ENCODE measurements at regions not wholly inside any gene's neighbourhood (a gene's known extent, or its start where the extent isn't known, plus 50 kb on each side); places are given as distances from the start of the nearest gene placed in this dataset.

DNA sequence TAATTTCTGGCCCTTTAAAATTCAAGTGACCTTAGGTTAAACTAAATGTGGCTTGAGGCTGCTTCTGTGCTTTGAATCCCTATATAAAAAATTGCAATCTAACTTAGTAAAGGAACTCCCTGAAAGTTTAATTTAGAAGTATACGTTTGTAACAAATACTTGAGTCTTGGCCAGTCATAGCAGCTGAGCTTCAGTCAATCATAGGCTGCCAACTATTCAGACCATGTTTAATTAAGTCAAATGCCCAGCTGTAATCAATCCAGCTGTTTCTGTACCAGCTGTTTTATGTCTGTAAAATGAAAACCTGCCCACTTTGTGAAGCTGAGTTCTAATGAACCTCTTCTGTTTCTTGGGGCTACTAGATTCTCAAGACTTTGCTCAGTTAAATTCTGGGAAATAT lies 760.1 kb downstream of the MAT2B start:
- no peak overlapping the region for H3K4me3 Mint-ChIP-seq (ENCODE audit: unreplicated experiment)
- H3K36me3 Mint-ChIP-seq (ENCODE audit: insufficient read depth, unreplicated experiment) = no peaks in the 10 kb centered on the region
- H3K4me1 Mint-ChIP-seq (ENCODE audit: insufficient read depth, unreplicated experiment) = no peaks in the 10 kb centered on the region
- intact Hi-C loops (cut with micrococcal nuclease) = no loop called here
- TF ChIP-seq, protein P1, sequence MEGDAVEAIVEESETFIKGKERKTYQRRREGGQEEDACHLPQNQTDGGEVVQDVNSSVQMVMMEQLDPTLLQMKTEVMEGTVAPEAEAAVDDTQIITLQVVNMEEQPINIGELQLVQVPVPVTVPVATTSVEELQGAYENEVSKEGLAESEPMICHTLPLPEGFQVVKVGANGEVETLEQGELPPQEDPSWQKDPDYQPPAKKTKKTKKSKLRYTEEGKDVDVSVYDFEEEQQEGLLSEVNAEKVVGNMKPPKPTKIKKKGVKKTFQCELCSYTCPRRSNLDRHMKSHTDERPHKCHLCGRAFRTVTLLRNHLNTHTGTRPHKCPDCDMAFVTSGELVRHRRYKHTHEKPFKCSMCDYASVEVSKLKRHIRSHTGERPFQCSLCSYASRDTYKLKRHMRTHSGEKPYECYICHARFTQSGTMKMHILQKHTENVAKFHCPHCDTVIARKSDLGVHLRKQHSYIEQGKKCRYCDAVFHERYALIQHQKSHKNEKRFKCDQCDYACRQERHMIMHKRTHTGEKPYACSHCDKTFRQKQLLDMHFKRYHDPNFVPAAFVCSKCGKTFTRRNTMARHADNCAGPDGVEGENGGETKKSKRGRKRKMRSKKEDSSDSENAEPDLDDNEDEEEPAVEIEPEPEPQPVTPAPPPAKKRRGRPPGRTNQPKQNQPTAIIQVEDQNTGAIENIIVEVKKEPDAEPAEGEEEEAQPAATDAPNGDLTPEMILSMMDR (IDR thresholded peaks at IDR 0.05; ENCODE audit: unreplicated experiment) = no peak
- H3K27ac Mint-ChIP-seq (ENCODE audit: low read depth, unreplicated experiment) = no peak overlapping the region
- POLR2A ChIA-PET = no interaction called here
- DNase-seq (ENCODE audit: unreplicated experiment) = no peak
- CTCF ChIA-PET = interaction anchor here (0.7 to 0.8 kb wide), 2 partner anchors 75 to 671 kb away, joined by 3 to 4 read pairs; no protein-coding TSS in a partner anchor
- BruUV-seq (replicated peaks) = no TSS peak
- peaks cover 11% of the 10 kb centered on the region for H3K9me3 Mint-ChIP-seq (ENCODE audit: unreplicated experiment)
- no peaks in the 10 kb centered on the region for H3K27me3 Mint-ChIP-seq (ENCODE audit: insufficient read depth, unreplicated experiment)

DNA sequence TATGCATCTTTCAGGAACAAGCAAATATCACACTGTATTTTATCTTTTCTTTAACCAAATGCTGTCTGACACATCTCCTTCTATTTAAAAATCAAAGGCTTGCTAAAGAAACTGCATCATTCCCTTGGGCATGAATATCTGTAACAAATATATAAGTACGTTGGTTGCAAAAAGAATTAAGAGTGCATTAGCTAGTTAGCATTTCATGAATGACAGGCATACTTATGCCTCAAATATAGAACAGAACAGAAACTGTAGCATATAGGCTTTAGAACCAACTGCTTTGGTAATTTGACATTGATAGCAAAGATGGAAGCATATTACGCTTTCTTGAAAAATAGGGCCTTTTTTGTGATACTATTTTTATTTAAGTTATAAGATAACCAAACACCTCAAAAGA lies 761.2 kb downstream of the MAT2B start:
- TF ChIP-seq, protein P1 (IDR thresholded peaks at IDR 0.05; ENCODE audit: unreplicated experiment) = no peak
- DNase-seq (ENCODE audit: unreplicated experiment) = no peak
- H3K4me3 Mint-ChIP-seq (ENCODE audit: unreplicated experiment) = no peak overlapping the region
- POLR2A ChIA-PET = no interaction called here
- no peaks in the 10 kb centered on the region for H3K4me1 Mint-ChIP-seq (ENCODE audit: insufficient read depth, unreplicated experiment)
- H3K9me3 Mint-ChIP-seq (ENCODE audit: unreplicated experiment) = peaks cover 11% of the 10 kb centered on the region
- no TSS peak for BruUV-seq (replicated peaks)
- CTCF ChIA-PET = interaction anchor here (0.6 kb wide), 1 partner anchor 134 kb away, joined by 3 read pairs; no protein-coding TSS in a partner anchor
- H3K27ac Mint-ChIP-seq (ENCODE audit: low read depth, unreplicated experiment) = no peak overlapping the region
- intact Hi-C loops (cut with micrococcal nuclease) = no loop called here
- no peaks in the 10 kb centered on the region for H3K36me3 Mint-ChIP-seq (ENCODE audit: insufficient read depth, unreplicated experiment)
- no peaks in the 10 kb centered on the region for H3K27me3 Mint-ChIP-seq (ENCODE audit: insufficient read depth, unreplicated experiment)

DNA sequence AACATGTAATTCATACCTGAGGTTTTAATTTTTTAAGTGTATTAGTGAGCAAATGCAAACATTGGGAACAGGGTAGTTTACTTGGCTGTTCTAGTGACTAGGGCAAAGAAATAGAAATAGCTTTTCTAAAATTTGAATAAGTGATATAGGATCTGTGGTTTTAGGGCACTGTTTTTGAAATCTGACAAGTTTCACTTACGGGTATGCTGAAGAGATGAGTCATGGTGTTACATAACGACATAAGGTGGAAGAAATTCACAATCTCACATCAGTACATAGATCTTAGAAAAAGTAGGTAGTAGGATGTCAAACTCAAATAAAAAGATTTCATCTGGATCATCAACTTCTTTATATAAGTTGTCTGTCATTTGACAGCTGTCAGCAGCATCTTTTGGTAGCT lies 772.3 kb downstream of the MAT2B start:
- Mint-ChIP-seq H3K4me3 (ENCODE audit: unreplicated experiment) (no peak overlapping the region), H3K36me3 (ENCODE audit: insufficient read depth, unreplicated experiment) (no peaks in the 10 kb centered on the region), H3K9me3 (ENCODE audit: unreplicated experiment) (no peaks in the 10 kb centered on the region), H3K27me3 (ENCODE audit: insufficient read depth, unreplicated experiment) (no peaks in the 10 kb centered on the region), H3K4me1 (ENCODE audit: insufficient read depth, unreplicated experiment) (peaks cover 13% of the 10 kb centered on the region), H3K27ac (ENCODE audit: low read depth, unreplicated experiment) (no peak overlapping the region)
- peak; percentile 75 for DNase-seq (ENCODE audit: unreplicated experiment)
- TF ChIP-seq, protein P1 (IDR thresholded peaks at IDR 0.05; ENCODE audit: unreplicated experiment) = no peak
- BruUV-seq (replicated peaks) = no TSS peak
- intact Hi-C loops (cut with micrococcal nuclease) = no loop called here
- CTCF ChIA-PET = no interaction called here
- POLR2A ChIA-PET = interaction anchor here (0.7 kb wide), 1 partner anchor 9 kb away, joined by 4 read pairs; no protein-coding TSS in a partner anchor

DNA sequence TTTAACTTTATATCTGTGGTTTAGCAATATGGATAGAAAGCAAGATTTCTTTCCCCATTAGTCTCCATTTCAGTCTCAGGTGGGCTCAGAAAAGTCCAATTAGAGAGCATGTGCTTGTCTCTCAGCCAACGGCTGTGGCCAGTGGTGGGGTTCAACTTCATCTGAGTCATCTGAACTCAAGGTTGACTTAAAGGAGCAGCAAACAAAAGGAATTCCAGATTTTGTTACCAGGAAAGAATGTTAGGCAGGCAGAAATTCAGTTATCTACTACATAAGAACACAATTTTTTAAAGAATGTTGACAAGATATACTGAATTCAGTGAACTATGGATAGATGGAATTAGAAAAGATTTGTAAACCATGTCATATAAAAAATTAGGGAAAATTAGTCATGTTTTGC lies 784.1 kb downstream of the MAT2B start:
- no peak overlapping the region for H3K27ac Mint-ChIP-seq (ENCODE audit: low read depth, unreplicated experiment)
- TF ChIP-seq, protein P1 (IDR thresholded peaks at IDR 0.05; ENCODE audit: unreplicated experiment) = no peak
- H3K27me3 Mint-ChIP-seq (ENCODE audit: insufficient read depth, unreplicated experiment) = no peaks in the 10 kb centered on the region
- H3K4me1 Mint-ChIP-seq (ENCODE audit: insufficient read depth, unreplicated experiment) = no peaks in the 10 kb centered on the region
- CTCF ChIA-PET = interaction anchor here (0.6 kb wide), 1 partner anchor 26 kb away, joined by 3 read pairs; no protein-coding TSS in a partner anchor
- H3K9me3 Mint-ChIP-seq (ENCODE audit: unreplicated experiment) = peaks cover 15% of the 10 kb centered on the region
- intact Hi-C loops (cut with micrococcal nuclease) = no loop called here
- no TSS peak for BruUV-seq (replicated peaks)
- no peak overlapping the region for H3K4me3 Mint-ChIP-seq (ENCODE audit: unreplicated experiment)
- DNase-seq (ENCODE audit: unreplicated experiment) = no peak
- POLR2A ChIA-PET = no interaction called here
- H3K36me3 Mint-ChIP-seq (ENCODE audit: insufficient read depth, unreplicated experiment) = no peaks in the 10 kb centered on the region

All from MCF 10A (cell line).